Esophagus squamous epithelium (tissue), 4 donors: ENCODE measurements at regions not wholly inside any gene's neighbourhood (a gene's known extent, or its start where the extent isn't known, plus 50 kb on each side); places are given as distances from the start of the nearest gene placed in this dataset.

Experiments used
- CTCF ChIP-seq, 6 experiments: fragments of 450-650 bp in 4 of 6; fragments of 200-600 bp in 2 of 6; sonication (generic) in 2 of 6; IDR thresholded peaks; one replicate each; pipeline ENCODE4 v1.5.1; 2016 to 2019; ENCODE audit warnings: antibody characterized with exemption in 6 of 6, mild to moderate bottlenecking in 4 of 6, moderate library complexity in 4 of 6
- POLR2A ChIP-seq, 4 donors: fragments of 450-650 bp; IDR thresholded peaks; one replicate each; pipeline ENCODE4 v1.6.1; 2017; ENCODE audit warnings: antibody characterized with exemption in 4 of 4, mild to moderate bottlenecking in 4 of 4, moderate library complexity in 3 of 4

GRCh38 chr7:84336303-84336702 lies 141.7 kb upstream of the SEMA3A start:
- TF ChIP-seq CTCF (IDR thresholded peaks at IDR 0.05) (no peak), POLR2A (IDR thresholded peaks at IDR 0.05) (no peak)
